ENCODE measurements at regions not wholly inside any gene's neighbourhood (a gene's known extent, or its start where the extent isn't known, plus 50 kb on each side); places are given as distances from the start of the nearest gene placed in this dataset.

GRCh38 chr13:108115738-108116137, 99.6 kb downstream of the LIG4 start:
- TF ChIP-seq, protein P1, sequence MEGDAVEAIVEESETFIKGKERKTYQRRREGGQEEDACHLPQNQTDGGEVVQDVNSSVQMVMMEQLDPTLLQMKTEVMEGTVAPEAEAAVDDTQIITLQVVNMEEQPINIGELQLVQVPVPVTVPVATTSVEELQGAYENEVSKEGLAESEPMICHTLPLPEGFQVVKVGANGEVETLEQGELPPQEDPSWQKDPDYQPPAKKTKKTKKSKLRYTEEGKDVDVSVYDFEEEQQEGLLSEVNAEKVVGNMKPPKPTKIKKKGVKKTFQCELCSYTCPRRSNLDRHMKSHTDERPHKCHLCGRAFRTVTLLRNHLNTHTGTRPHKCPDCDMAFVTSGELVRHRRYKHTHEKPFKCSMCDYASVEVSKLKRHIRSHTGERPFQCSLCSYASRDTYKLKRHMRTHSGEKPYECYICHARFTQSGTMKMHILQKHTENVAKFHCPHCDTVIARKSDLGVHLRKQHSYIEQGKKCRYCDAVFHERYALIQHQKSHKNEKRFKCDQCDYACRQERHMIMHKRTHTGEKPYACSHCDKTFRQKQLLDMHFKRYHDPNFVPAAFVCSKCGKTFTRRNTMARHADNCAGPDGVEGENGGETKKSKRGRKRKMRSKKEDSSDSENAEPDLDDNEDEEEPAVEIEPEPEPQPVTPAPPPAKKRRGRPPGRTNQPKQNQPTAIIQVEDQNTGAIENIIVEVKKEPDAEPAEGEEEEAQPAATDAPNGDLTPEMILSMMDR (conservative IDR thresholded peaks at IDR 0.05; ENCODE audit: low read length), result no peak
- TF ChIP-seq EZH2phosphoT487 (IDR thresholded peaks at IDR 0.05; ENCODE audit: borderline replicate concordance), result no peak
